ENCODE measurements at regions not wholly inside any gene's neighbourhood (a gene's known extent, or its start where the extent isn't known, plus 50 kb on each side); places are given as distances from the start of the nearest gene placed in this dataset.

GRCh38 chr7:16121876-16122390, 299.4 kb downstream of the CRPPA start:
- TF ChIP-seq SUZ12 (IDR thresholded peaks at IDR 0.05) (no peak), SP1 (IDR thresholded peaks at IDR 0.05) (no peak), TARDBP (IDR thresholded peaks at IDR 0.05) (no peak), CTBP1 (IDR thresholded peaks at IDR 0.05; ENCODE audit: borderline replicate concordance) (no peak), ZNF384 (IDR thresholded peaks at IDR 0.05) (no peak), FOXM1 (IDR thresholded peaks at IDR 0.05; ENCODE audit: borderline replicate concordance) (no peak), FOXA1 (IDR thresholded peaks at IDR 0.05) (no peak), HDGF (IDR thresholded peaks at IDR 0.05; ENCODE audit: borderline replicate concordance) (no peak), L3MBTL2 (conservative IDR thresholded peaks at IDR 0.05) (no peak), ELF4 (IDR thresholded peaks at IDR 0.05) (no peak), ARNT (IDR thresholded peaks at IDR 0.05) (no peak), NFRKB (IDR thresholded peaks at IDR 0.05) (no peak)
